Middle frontal gyrus (tissue), 1 donor: ENCODE measurements at regions not wholly inside any gene's neighbourhood (a gene's known extent, or its start where the extent isn't known, plus 50 kb on each side); places are given as distances from the start of the nearest gene placed in this dataset.

Experiments used
- DNase-seq: peaks from one replicate; pipeline ENCODE4 v3.0.0-alpha.2; 2015; ENCODE audit warnings: low spot score; ENCODE audit errors: extremely low spot score

- DNase-seq = no peak
Measured at GRCh38 chr18:46265196-46266156, 161.3 kb downstream of the HAUS1 start.

GRCh38 chr18:46266473-46266872 is 162.3 kb downstream of the HAUS1 start:
- DNase-seq = no peak

GRCh38 chr18:46268671-46269070 is 164.5 kb downstream of the HAUS1 start:
- no peak for DNase-seq

- no peak for DNase-seq
Measured at GRCh38 chr18:46269275-46269674, 165.1 kb downstream of the HAUS1 start.

- no peak for DNase-seq
Measured at GRCh38 chr18:46271488-46271887, 167.3 kb downstream of the HAUS1 start.

- DNase-seq = no peak
Measured at GRCh38 chr18:46273861-46274260, 169.7 kb downstream of the HAUS1 start.

- DNase-seq = no peak
Measured at GRCh38 chr18:46274266-46274665, 170.1 kb downstream of the HAUS1 start.

- no peak for DNase-seq
Measured at GRCh38 chr18:46275370-46275769, 171.2 kb downstream of the HAUS1 start.

GRCh38 chr18:46276748-46277147 is 172.6 kb downstream of the HAUS1 start:
- DNase-seq = no peak

GRCh38 chr18:46278481-46279465 is 174.6 kb downstream of the HAUS1 start:
- no peak for DNase-seq

GRCh38 chr18:46279673-46280072 is 175.5 kb downstream of the HAUS1 start:
- DNase-seq = no peak

GRCh38 chr18:46281185-46282176 is 177.3 kb downstream of the HAUS1 start:
- DNase-seq = peak; percentile 35

GRCh38 chr18:46282177-46282570 is 178.0 kb downstream of the HAUS1 start:
- no peak for DNase-seq

GRCh38 chr18:46282646-46283045 is 178.5 kb downstream of the HAUS1 start:
- DNase-seq = no peak

- no peak for DNase-seq
Measured at GRCh38 chr18:46283268-46283667, 179.1 kb downstream of the HAUS1 start.

GRCh38 chr18:46283895-46284295 is 179.7 kb downstream of the HAUS1 start:
- DNase-seq = no peak

GRCh38 chr18:46289463-46289862 is 185.3 kb downstream of the HAUS1 start:
- DNase-seq = no peak

- DNase-seq = no peak
Measured at GRCh38 chr18:46289931-46290330, 185.7 kb downstream of the HAUS1 start.

GRCh38 chr18:46290440-46291020 is 186.3 kb downstream of the HAUS1 start:
- no peak for DNase-seq

- no peak for DNase-seq
Measured at GRCh38 chr18:46291149-46291548, 187.0 kb downstream of the HAUS1 start.
